ENCODE measurements at regions not wholly inside any gene's neighbourhood (a gene's known extent, or its start where the extent isn't known, plus 50 kb on each side); places are given as distances from the start of the nearest gene placed in this dataset.
"Not testable (repeated sequence)": the region's sequence is repeated elsewhere in the genome, so short reads cannot be mapped to it uniquely, and the experiment has no call there.

- DNase-seq (ENCODE audit: low spot score, unreplicated experiment); H3K4me3 Mint-ChIP-seq (ENCODE audit: low read depth); H3K27ac Mint-ChIP-seq; H3K27me3 Mint-ChIP-seq; H3K4me1 Mint-ChIP-seq (ENCODE audit: low read depth): not testable (repeated sequence)
- Mint-ChIP-seq H3K9me3 (ENCODE audit: low read depth) (peaks cover 59% of the 10 kb centered on the region), H3K36me3 (ENCODE audit: insufficient read depth) (peaks cover 17% of the 10 kb centered on the region)
These were observed 1065.1 kb downstream of the RPIA start for GRCh38 chr2:89756616-89757015.

- not testable (repeated sequence) for H3K27ac Mint-ChIP-seq; H3K4me1 Mint-ChIP-seq (ENCODE audit: low read depth); DNase-seq (ENCODE audit: low spot score, unreplicated experiment); H3K27me3 Mint-ChIP-seq; H3K4me3 Mint-ChIP-seq (ENCODE audit: low read depth)
- Mint-ChIP-seq H3K9me3 (ENCODE audit: low read depth) (peaks cover 70% of the 10 kb centered on the region), H3K36me3 (ENCODE audit: insufficient read depth) (peaks cover 17% of the 10 kb centered on the region)
These were observed 1067.0 kb downstream of the RPIA start for GRCh38 chr2:89758332-89759026.

GRCh38 chr2:89760762-89761161 lies 1069.3 kb downstream of the RPIA start:
- not testable (repeated sequence) for H3K4me3 Mint-ChIP-seq (ENCODE audit: low read depth); H3K27ac Mint-ChIP-seq; H3K27me3 Mint-ChIP-seq; DNase-seq (ENCODE audit: low spot score, unreplicated experiment); H3K4me1 Mint-ChIP-seq (ENCODE audit: low read depth)
- Mint-ChIP-seq H3K9me3 (ENCODE audit: low read depth) (peaks cover 67% of the 10 kb centered on the region), H3K36me3 (ENCODE audit: insufficient read depth) (peaks cover 21% of the 10 kb centered on the region)

- DNase-seq (ENCODE audit: low spot score, unreplicated experiment); H3K4me1 Mint-ChIP-seq (ENCODE audit: low read depth); H3K27ac Mint-ChIP-seq; H3K27me3 Mint-ChIP-seq; H3K4me3 Mint-ChIP-seq (ENCODE audit: low read depth): not testable (repeated sequence)
- Mint-ChIP-seq H3K36me3 (ENCODE audit: insufficient read depth) (peaks cover 21% of the 10 kb centered on the region), H3K9me3 (ENCODE audit: low read depth) (peaks cover 64% of the 10 kb centered on the region)
These were observed 1069.7 kb downstream of the RPIA start for GRCh38 chr2:89761171-89761570.

GRCh38 chr2:89761863-89762262 lies 1070.4 kb downstream of the RPIA start:
- not testable (repeated sequence) for H3K27me3 Mint-ChIP-seq; DNase-seq (ENCODE audit: low spot score, unreplicated experiment); H3K27ac Mint-ChIP-seq; H3K4me3 Mint-ChIP-seq (ENCODE audit: low read depth); H3K4me1 Mint-ChIP-seq (ENCODE audit: low read depth)
- Mint-ChIP-seq H3K36me3 (ENCODE audit: insufficient read depth) (peaks cover 19% of the 10 kb centered on the region), H3K9me3 (ENCODE audit: low read depth) (peaks cover 61% of the 10 kb centered on the region)

GRCh38 chr2:89762461-89763253 lies 1071.2 kb downstream of the RPIA start:
- not testable (repeated sequence) for H3K27me3 Mint-ChIP-seq
- peaks cover 19% of the 10 kb centered on the region for H3K36me3 Mint-ChIP-seq (ENCODE audit: insufficient read depth)

GRCh38 chr2:89763254-89763580 lies 1071.7 kb downstream of the RPIA start:
- Mint-ChIP-seq H3K27me3 (no peaks in the 10 kb centered on the region), H3K9me3 (ENCODE audit: low read depth) (peaks cover 58% of the 10 kb centered on the region), H3K36me3 (ENCODE audit: insufficient read depth) (peaks cover 19% of the 10 kb centered on the region), H3K4me3 (ENCODE audit: low read depth) (no peak overlapping the region), H3K27ac (no peak overlapping the region), H3K4me1 (ENCODE audit: low read depth) (no peaks in the 10 kb centered on the region)
- no peak for DNase-seq (ENCODE audit: low spot score, unreplicated experiment)
- TF ChIP-seq CTCF (IDR thresholded peaks at IDR 0.05; ENCODE audit: unreplicated experiment) = no peak

More at GRCh38 chr2:89762461-89763253, 1071.2 kb downstream of the RPIA start:
- H3K4me1 Mint-ChIP-seq (ENCODE audit: low read depth); H3K4me3 Mint-ChIP-seq (ENCODE audit: low read depth); DNase-seq (ENCODE audit: low spot score, unreplicated experiment); H3K27ac Mint-ChIP-seq: not testable (repeated sequence)
- peaks cover 60% of the 10 kb centered on the region for H3K9me3 Mint-ChIP-seq (ENCODE audit: low read depth)

GRCh38 chr2:89763581-89764485 lies 1072.4 kb downstream of the RPIA start:
- no peak overlapping the region for H3K27ac Mint-ChIP-seq
- H3K4me1 Mint-ChIP-seq (ENCODE audit: low read depth) = no peaks in the 10 kb centered on the region
- peaks cover 57% of the 10 kb centered on the region for H3K9me3 Mint-ChIP-seq (ENCODE audit: low read depth)
- TF ChIP-seq CTCF (IDR thresholded peaks at IDR 0.05; ENCODE audit: unreplicated experiment) = no peak
- H3K36me3 Mint-ChIP-seq (ENCODE audit: insufficient read depth) = peaks cover 20% of the 10 kb centered on the region
- no peak for DNase-seq (ENCODE audit: low spot score, unreplicated experiment)
- H3K27me3 Mint-ChIP-seq = no peaks in the 10 kb centered on the region
- H3K4me3 Mint-ChIP-seq (ENCODE audit: low read depth) = no peak overlapping the region

GRCh38 chr2:89764571-89765360 lies 1073.3 kb downstream of the RPIA start:
- not testable (repeated sequence) for H3K27me3 Mint-ChIP-seq; H3K4me3 Mint-ChIP-seq (ENCODE audit: low read depth); DNase-seq (ENCODE audit: low spot score, unreplicated experiment); H3K27ac Mint-ChIP-seq; H3K4me1 Mint-ChIP-seq (ENCODE audit: low read depth)
- H3K36me3 Mint-ChIP-seq (ENCODE audit: insufficient read depth) = peaks cover 22% of the 10 kb centered on the region
- peaks cover 61% of the 10 kb centered on the region for H3K9me3 Mint-ChIP-seq (ENCODE audit: low read depth)

GRCh38 chr2:89765361-89765718 lies 1073.9 kb downstream of the RPIA start:
- Mint-ChIP-seq H3K36me3 (ENCODE audit: insufficient read depth) (peaks cover 20% of the 10 kb centered on the region), H3K9me3 (ENCODE audit: low read depth) (peaks cover 61% of the 10 kb centered on the region)
- H3K27ac Mint-ChIP-seq; H3K27me3 Mint-ChIP-seq; DNase-seq (ENCODE audit: low spot score, unreplicated experiment); H3K4me1 Mint-ChIP-seq (ENCODE audit: low read depth); H3K4me3 Mint-ChIP-seq (ENCODE audit: low read depth): not testable (repeated sequence)
